LHCN-M2 (cell line): ENCODE measurements at regions not wholly inside any gene's neighbourhood (a gene's known extent, or its start where the extent isn't known, plus 50 kb on each side); places are given as distances from the start of the nearest gene placed in this dataset.

Experiments used
- DNase-seq: peaks from one replicate; pipeline ENCODE4 v3.0.0-alpha.2; 2012; ENCODE audit warnings: low read depth

DNA sequence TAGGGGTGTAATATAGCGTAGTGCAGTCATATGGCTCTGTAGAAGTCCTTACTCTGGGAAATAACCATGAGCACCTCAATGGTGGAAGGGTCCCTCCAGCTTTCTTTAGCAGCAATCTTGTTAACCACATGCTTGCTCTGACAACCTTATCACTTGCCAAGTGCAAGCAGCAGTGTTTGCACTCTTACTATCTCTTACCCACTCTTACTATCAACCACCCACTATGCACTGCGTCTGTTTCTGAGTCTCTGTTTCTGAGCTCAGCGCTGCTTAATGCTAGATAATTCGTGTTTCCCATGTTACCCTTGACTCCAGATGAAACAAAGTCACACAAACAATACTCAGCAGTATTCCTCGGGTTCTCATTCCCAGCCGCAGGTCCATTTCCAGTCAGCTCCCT is 433.7 kb upstream of the PFKP start:
- DNase-seq, result no peak

DNA sequence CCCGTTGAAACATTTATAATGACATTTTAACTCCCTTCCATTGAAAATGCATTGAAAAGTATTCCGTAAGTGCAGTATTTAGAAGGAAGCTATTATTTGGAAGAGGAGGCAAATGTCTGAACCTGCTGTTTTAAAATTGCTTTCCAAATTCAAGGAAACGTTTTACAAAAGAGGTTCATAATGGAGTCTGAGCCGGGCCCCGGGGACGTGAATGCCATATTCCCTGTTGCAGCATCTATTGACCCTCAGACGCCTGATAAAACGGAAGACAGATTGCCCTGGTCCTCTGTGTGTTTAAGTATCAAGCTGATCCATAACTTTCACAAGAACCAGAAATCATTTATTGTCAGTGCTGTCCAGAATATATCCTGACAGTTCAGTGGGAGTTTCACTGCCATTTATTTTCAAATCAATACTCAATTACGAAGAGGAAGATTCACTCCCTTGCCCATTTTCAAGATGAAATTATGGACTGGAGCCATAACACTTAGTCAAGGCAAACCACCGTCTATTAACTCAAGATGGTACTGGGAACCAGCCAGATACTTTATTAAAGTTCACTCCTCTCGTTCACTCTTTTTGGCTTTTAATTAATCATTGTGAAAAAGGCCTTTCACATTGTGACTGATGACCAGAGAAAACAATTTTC is 435.7 kb upstream of the PFKP start:
- no peak for DNase-seq

DNA sequence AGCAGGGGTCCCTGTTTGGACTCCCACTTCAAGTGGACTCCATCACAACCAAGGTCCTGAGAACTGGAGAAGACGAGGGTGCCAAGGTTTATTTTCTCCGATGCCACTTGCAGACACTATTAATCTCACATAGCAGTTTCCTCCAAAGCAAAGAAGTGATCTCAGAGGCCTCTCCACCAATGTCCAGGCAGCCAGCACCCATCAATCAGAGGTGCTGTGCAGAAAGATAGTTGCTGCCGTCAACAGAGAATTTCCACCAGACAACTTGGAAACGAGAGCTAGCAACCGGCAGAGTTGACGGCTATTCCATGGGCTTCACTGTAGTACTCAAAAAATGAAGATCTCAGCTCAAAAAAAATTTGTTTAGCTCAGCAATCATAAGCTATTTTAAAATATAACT is 438.6 kb upstream of the PFKP start:
- DNase-seq, result no peak

DNA sequence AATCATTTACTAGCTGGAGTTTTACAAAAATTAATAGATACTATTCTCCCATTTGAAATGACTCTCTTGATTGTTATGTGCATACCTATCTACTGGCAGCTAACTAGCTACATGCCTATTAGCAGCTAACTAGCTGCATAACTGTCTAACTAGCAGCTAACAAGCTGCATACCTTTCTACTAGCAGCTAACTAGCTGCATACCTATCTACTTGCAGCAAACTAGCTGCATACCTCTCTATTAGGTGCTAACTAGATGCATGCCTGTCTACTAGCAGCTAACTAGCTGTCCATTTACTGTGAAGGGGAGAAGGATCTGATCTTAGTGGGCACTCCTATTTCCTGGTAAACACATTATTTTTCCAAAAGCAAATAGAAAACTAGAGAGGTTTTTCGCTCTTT is 439.4 kb upstream of the PFKP start:
- no peak for DNase-seq

DNA sequence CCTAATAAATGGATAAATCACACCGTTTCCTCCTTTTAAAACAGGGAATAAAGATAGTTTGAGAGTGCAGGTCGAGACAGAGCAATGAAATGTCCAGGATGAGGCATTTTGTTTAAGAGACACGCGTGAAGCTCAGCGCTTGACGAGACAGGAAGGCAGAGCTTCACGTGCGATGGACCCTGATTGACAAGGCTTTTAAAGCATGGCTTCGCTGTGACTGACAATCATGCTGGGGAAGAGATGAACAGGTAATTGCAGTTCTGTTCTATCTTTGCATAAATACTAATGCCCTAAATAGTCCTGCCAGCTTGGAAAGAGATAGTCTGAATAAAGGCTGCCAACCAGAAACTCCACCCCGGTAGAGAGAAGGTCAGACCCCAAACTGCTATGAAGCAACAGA is 442.3 kb upstream of the PFKP start:
- DNase-seq, result no peak

DNA sequence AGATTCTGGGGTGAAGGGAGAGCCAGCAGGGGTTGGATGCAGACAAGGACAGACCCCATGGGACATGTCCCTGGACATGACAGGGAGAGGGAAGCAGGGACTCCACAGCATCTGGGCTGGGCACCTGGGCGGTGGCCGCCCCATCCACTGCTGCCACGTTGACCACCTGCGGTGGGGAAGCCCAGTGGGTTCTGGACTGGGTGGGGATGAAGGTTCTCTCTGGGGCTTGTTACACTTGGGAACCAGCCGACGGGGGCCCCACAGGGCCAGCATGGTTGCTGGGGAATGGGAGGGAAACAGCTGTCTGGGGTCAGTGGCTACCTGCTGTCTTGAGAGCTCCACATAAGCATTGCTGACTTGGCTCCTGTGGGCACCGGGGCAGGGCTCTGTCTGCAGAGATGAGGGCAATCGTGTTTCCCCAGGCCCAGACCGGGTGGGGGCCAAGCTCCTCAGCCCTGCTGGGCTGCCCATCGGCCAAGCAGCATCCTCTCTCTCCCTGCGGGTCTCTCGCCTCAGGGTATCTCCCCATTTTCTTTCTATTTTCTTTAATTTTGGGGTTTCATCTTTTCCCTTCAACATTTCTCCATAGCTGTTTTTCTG is 443.6 kb upstream of the PFKP start:
- no peak for DNase-seq

DNA sequence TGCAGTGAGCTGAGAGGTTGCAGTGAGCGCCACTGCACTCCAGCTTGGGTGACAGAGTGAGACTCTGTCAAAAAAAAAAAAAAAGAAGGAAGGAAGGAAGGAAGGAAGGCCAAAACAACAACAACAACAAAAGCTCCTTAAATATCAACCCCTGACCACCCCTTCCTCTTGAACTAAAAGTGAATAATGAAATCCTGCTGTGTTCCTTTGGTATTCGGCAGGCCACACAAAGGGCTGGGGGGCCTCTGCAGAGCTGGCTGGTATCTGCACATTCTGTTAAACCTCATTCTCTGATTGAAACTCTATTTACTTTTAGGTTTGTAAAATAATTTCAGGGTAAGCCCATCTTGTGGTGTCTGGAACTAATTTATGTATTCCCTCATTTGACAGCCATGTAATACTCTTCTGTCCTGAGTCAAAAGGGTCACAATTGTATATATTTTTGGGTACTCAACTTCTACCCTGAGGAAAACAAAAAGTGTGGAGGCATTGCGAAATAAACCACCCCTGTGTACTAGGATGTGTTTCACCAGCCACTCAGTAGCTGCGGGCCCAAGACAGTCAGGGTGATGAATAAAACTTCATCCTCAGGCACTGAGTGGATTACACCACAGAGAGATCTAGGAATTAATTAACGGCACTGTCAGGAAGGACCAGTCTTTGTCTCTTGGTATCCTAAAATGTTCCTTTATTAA is 446.4 kb upstream of the PFKP start:
- no peak for DNase-seq

DNA sequence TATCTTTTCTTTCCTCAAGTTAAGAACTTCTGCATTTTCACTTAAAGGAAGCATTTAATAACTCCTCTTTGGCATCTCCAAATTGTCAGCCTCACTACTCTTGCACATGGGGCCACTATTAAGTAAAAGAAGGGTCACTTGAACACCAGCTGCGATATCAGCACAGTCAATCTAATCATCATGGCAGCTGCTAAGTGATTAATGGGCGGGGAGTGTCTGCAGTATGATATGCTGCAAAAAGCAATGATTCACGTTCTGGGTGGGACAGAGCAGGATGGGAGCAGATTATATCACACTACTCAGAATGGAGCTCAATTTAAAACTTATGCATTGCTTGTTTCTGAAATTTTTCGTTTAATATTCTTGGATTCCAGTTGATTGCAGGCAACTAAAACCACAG is 447.4 kb upstream of the PFKP start:
- DNase-seq, result no peak

DNA sequence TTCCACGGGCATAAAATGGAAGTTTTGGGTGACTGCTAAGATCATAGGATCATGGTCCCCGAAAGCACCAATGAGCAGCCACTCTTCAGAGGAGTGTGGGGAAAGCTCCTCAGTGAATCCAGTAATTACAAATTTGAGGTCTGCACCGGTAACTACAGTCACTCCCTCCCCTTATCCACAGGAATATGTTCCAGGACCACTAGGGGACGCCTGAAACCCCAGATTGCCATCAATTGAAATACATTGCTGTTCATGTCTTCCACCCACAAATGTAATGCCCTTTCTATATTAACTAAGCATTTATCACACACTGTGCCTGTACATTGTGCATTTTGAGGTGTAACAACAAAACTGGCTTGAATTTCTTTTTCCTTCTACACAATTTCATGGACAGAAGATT is 447.9 kb upstream of the PFKP start:
- DNase-seq, result no peak

DNA sequence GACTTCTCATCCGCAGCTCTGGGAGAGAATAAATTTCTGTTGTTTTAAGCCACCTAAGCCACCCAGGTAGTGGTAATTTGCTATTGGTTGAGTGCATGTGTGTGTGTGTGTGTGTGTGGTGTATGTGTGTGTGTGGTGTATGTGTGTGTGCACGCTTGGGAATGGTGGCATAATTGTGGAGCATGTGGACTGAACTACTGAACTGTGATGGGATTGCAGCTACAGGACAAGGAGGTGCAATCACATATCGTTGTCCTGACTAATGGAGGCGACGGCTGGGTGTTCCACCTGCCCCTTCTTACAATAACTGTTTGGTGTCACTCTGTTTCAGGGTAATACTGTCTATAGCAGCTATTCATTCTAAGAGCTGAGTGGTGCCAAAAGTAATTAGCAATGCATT is 448.7 kb upstream of the PFKP start:
- no peak for DNase-seq

DNA sequence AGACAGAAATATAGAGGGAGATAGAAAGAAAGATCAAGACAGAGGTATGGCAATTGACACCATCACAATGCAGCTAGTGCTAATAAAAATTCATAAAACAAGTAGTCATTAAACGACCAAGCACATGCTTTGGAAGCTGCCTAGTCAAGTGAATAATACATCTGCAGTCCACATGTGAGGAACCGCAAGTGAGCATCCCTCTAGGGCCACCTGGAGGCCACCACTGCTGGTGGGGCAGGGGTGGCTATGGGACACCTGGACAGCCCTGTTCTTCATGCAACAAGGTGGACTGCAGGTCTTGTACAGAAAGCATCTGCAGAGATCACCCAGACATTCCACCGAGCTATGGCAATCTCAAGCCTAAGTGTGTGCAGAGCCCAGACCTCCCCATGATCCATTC is 451.1 kb upstream of the PFKP start:
- DNase-seq, result no peak

DNA sequence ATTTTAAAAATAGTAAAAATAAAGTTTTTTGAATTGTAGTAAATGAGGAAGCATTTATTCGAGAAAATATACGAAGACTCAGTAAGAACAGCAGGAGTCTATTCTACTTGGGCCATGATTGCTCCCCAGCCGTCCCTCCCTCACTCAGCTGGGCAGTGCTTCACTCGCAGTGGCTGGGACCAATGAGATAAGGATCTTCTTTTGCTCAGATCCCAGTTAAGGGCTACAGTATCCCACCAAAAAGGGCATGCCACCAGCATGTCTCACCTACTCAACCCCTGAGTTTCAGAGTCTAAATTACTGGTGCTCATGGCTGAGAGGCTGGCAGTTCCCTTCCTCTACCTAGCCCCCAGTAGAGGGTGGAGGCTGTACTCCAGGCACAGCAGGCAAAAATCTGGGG is 455.7 kb upstream of the PFKP start:
- DNase-seq, result no peak

DNA sequence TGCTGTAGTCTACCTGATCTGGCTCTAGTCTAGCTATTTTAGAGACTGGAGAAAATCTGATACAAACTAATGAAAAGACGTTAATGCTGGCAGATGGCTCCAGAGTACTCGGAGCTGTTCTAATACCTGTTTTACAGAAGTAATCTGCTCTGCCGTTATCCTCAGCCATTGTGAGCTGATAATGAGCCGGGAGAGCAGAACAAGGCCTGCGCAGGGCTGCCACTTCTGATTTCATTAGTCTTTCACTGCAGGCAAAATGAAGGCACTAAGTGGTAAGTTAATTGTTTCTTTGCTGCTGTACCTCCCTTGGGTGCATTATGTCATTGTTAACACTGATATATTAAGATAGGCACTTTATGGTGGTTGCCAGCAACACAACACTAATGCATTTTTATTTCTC is 456.4 kb upstream of the PFKP start:
- DNase-seq, result no peak

DNA sequence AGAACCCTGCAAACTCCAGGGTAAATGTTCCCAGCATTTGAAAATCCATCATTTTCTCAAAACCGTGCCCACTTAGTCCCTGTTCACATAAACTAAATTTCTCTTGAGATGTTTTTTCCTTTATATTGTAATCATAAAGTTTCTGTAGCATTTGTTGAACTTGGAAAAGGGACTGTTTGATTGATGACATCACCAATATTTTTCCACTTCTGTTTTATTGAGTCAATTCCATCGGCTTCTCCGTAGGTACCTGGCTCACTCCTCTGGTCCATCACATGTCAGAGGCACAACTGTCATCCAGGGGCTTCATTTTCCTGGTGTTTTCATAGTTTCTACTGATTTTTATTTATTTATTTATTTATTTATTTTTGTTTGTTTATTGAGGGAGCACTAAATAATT is 462.5 kb upstream of the PFKP start:
- DNase-seq, result no peak

DNA sequence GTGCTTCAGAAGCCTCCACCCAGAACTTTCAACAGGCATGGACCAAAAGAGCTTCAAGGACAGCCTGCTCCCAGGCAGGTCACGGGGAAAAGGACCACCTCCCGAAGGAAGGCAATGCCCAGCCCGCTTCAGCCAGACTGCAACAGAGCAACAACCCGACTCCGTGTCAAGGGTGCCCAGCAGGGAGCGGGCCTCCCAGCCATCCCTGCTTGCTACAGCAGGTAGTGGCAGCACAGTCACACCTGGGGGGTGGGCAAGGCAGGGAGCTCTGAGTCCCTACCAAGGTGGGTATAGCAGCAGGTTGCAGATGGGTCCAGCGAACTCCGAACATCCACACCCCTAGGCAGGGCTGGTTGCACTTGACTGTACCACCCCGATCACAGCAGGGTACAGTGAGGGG is 467.8 kb upstream of the PFKP start:
- no peak for DNase-seq

DNA sequence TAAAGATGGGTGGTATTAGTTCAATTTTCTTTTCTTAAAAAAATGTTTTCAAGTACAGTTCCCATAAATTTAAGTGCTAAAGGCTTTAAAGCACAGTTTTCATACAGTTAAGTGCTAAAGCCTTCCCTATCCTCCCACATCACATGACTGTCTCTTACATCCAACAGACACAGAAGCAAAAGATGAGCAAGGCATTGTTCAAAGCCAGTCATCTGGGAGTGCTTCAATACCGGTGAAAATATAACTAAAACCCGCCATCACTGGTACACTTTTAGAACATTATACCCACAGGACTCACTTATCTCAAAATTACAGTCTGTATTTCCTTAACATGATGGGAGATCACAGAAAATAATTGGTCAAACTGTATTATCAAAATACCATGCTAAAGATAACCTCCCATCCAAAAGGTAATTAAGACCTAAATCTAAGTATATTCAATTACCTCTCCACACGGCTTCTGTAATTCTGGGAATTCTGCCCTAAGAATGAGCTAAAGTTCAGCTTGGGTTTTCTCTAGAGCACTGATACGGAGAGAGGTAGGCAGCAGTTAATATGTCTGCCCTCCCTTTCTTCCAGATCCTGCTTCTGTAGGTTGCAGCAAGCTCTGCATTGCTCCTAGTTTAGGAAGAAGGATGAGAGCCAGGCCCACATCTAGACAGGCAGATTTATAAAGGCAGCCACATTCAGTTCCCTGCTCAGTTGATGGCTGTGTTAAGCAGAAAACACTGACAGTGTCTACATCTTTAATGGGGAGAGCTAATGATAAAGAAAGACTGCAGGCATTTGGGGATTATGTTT is 474.8 kb upstream of the PFKP start:
- DNase-seq, result no peak

DNA sequence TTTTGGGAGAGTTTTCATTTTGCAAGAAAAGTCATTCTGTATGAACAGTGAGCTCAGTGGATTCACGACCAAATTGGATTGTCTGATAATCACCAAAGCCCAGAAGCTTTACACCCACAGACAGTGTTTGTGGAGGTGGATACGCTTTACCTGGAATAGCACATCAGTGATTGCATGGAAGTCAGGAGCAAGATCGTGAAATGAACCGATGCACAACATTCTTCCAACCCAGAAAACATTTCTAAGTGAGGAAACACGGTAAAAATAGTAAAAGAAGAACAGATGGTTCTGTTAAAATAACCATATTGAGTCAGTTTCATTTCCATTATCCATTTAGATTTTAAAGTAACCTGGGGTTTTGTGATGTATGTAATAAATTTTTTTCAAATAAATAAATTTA is 478.2 kb upstream of the PFKP start:
- no peak for DNase-seq

DNA sequence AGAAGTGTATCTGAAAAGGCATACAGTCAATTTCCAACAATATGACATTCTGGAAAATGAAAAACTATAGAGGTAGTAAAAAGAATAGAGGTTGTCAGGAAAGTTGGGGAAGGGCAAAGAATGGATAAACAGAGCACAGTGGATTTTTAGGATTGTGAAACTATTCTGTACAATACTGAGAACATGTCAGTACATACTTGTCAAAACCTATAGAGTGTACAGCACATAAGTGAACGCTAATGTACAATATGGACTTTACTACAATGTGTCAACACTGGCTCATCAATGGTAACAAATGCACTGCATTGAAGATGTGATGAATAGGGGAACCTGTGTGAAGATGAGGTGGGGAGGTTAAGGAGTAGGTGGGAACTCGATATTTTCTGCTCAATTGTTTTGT is 483.0 kb upstream of the PFKP start:
- DNase-seq, result no peak

DNA sequence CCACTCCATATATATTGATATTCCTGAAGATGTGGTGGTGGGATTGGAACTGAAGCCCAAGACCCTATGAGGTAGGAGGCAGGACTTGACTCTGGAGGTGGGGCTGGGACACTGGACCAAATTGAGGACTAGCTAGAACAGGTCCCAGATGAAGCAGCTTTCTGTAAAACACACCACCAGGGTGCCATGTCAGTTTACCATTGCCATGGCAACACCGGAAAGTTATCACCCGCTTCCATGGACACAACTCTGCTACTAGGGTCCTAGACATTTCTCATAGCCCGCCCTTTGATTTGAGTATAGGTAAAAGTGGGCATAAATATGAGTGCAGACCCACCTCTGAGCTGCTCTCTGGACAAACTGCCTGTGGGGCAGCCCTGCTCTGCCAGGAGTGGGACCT is 490.5 kb upstream of the PFKP start:
- no peak for DNase-seq

DNA sequence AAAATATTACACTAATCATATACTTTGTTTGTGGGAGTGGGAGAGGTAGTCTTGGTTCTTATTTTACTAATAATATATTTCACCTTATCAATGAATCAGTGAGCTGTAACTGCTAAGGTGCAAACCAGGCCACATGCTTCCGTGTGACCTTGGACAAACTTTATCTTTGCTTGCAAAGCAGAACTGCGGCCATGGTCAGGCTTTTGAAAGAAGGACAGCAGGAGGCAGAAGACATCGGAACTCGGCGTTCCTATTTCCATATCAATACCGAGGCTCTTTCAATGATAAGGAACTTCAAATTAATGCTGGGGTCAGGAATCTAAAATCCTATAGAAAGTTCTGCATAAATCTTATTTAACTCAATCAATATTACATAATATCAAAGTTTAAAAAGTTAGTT is 491.9 kb upstream of the PFKP start:
- no peak for DNase-seq

DNA sequence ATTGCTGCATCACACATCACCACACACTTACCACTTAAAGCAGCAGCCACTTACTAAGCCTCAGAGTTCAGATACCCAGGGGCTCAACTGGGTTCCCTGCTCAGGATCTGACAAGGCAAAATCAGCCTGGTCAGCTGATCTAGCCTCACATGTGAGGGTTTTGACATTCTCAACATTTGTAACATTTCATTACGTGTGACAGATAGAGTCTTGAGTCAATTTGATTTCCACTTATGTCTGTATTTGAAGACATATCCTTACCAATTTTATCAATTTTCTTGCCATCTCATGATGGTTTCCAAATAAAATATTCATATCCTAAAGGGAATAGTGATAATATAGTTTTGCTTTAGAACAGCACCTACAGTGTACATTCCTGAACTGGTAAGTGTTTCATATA is 494.7 kb upstream of the PFKP start:
- no peak for DNase-seq

DNA sequence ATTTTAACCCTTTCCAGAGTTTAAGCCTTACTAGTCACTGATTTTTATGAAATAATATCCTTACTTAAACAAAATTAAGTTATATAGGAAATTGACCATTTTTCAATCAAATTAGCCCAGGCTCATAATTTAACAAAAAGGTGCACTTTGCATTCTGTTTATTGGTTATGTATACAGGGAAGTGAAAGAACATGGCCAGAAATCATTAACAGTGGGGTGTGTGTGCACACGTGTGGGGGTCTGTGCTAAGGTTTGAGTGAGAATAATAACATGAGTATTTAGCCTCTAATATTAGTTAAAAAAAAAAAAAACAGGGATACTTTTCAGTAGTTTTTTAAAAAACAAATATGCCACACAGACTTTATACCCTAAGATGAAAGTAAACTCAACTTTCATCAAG is 510.5 kb upstream of the PFKP start:
- no peak for DNase-seq

DNA sequence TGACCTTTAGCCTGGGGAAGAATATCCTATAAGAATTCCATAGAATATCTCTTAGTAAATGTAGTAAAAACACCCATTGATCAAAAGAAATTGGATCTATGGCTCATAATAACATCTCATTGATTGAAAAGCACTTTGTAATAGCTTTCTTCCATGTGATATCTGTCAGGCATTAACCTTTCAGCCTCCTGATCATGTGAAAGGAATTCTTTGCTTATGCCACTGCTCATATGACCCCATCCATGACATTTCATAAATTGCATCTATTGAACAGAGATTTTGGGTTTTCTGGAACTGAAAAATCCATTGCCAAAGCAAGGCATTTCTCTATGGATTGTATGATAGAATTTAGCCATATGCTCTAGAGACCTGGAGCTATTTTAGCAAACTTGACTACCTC is 519.3 kb upstream of the PFKP start:
- no peak for DNase-seq
